Mononuclear cell (primary cell): ENCODE measurements at regions not wholly inside any gene's neighbourhood (a gene's known extent, or its start where the extent isn't known, plus 50 kb on each side); places are given as distances from the start of the nearest gene placed in this dataset.

ENCODE experiments used
- H3K27me3 ChIP-seq: 2 replicates; pipeline ENCODE4 v1.6.0; 2011; ENCODE audit warnings: low read length, control low read depth; ENCODE audit not compliant: insufficient read depth
- H3K4me1 ChIP-seq: 2 replicates; pipeline ENCODE4 v1.5.1; 2011; ENCODE audit warnings: mild to moderate bottlenecking, low read length, control low read depth; ENCODE audit not compliant: insufficient read depth
- H3K4me3 ChIP-seq: 2 replicates; pipeline ENCODE4 v1.5.1; 2011; ENCODE audit warnings: mild to moderate bottlenecking, low read length, moderate library complexity
- H3K9me3 ChIP-seq: 2 replicates; pipeline ENCODE4 v1.5.1; 2011; ENCODE audit warnings: low read depth, mild to moderate bottlenecking, control low read depth, low read length

DNA sequence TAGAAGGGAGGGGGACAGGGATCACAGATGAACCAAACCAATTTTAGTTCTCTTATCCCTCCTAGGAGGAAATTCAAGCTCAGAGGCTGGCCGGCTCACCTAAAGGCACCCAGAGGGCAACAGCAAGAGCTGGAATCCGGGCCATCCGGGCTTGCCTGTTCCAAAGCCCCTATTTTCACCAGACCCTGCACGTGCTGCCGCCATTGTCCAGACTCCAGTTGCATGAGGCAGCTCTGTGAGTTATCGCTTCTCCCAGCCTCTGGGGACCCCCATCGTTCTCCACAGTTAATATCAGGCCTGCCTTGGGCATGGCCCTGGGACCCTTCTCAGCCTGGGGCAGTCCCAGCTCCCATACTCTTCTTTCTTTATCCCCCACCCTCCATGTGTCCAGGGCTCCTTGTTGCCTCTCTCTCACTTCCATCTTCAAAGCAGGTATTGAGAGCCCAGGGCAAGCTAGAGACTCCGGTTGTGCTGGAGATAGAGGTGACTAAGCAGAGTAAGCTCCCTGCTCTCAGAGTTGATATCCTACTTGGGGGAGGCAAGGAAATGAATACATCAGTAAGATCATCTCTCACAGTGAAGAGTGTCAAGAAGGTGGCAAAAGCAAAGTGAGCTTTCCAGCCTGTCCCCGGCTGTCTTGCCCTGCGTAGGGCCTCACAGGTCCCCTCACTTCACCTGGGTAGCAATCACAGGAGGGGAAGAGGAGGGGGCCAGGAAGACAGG, 322.8 kb downstream of the UACA start:
- no peaks in the 10 kb centered on the region for H3K27me3 ChIP-seq
- H3K9me3 ChIP-seq: no peaks in the 10 kb centered on the region
- peaks cover 15% of the 10 kb centered on the region for H3K4me1 ChIP-seq
- no peak overlapping the region for H3K4me3 ChIP-seq

DNA sequence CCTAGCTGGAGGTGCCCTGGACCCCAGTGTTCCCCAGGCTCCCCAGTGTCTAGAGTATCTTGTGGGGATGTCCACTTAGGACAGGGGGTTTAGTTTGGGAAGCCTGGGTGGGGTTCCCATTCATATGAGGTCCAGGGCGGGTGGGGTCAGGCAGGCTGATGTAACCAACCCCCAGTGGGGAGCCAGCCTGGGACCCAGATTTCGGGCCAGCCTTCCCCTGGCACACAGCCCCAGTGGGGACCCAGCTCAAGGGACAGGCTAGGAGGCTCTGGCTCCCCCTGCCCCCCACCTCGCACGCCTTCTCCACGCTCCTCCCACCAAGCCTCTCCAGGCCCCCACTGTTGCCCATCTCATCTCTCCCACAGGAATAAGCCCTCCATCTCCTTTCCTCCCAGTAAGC, 323.5 kb downstream of the UACA start:
- Histone ChIP-seq H3K9me3 (no peaks in the 10 kb centered on the region), H3K4me1 (peaks cover 22% of the 10 kb centered on the region), H3K27me3 (no peaks in the 10 kb centered on the region), H3K4me3 (no peak overlapping the region)

DNA sequence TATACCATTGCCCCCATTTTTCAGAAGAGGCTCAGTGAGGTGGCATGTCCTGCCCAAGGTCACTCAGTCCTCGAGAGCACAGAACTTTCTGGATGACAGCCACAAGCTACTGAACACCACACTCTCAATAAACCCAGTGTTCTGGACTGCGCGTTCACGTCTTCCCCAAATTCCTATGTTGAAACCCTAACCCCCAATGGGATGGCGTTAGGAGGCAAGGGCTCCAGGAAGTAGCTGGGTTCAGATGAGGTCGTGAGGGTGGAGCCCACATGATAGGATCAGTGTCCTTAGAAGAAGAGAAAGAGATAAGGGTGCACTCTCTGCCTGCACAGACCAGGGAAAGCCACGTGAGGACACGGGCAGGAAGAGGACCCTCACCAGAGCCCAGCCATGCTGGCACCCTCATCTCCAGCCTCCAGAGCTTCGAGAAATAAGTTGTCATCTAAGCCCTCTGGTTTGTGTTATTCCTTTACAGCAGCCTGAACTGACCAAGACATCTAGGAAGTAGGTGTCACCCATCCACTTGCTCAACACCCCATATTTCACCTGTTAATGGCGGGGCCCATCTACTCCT, 324.0 kb downstream of the UACA start:
- Histone ChIP-seq H3K4me1 (peaks cover 25% of the 10 kb centered on the region), H3K4me3 (no peak overlapping the region), H3K9me3 (no peaks in the 10 kb centered on the region), H3K27me3 (no peaks in the 10 kb centered on the region)

- H3K4me1 ChIP-seq: peaks cover 25% of the 10 kb centered on the region
- H3K4me3 ChIP-seq: no peak overlapping the region
- no peaks in the 10 kb centered on the region for H3K27me3 ChIP-seq
- no peaks in the 10 kb centered on the region for H3K9me3 ChIP-seq
Measured at GRCh38 chr15:70438776-70439175, 324.6 kb downstream of the UACA start.

DNA sequence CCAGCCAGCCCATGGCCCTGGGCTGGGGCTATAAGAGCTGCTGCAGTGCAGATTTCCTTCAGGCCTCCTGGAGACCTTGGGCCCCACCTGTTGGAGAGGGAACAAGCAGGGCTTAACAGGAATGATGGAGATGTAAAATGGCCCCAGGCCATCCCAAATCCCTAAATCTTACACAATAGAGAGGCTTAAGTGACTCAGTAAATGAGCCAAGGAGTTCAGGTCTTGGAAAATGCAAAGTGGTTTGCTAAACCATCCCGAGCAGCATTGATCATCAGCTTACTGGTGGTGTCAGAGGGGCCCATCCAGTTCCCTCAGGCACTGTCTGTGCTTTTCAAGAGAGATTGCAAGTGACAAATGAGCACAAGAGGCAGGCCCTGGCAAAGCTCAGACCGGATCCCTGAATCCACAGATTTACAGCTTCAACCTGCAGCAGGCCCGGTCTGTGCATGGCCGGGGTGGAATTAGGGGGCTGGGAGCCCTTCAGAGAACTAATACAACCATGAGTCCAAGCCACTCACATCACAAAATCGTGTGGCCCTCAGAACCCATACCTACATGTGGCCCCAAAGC, 325.4 kb downstream of the UACA start:
- no peaks in the 10 kb centered on the region for H3K9me3 ChIP-seq
- peaks cover 25% of the 10 kb centered on the region for H3K4me1 ChIP-seq

GRCh38 chr15:70437089-70437488, 326.3 kb downstream of the UACA start:
- peaks cover 33% of the 10 kb centered on the region for H3K4me1 ChIP-seq
- H3K27me3 ChIP-seq: no peaks in the 10 kb centered on the region
- no peak overlapping the region for H3K4me3 ChIP-seq
- no peaks in the 10 kb centered on the region for H3K9me3 ChIP-seq

More for the DNA sequence above, 325.4 kb downstream of the UACA start:
- Histone ChIP-seq H3K4me3 (no peak overlapping the region), H3K27me3 (no peaks in the 10 kb centered on the region)

DNA sequence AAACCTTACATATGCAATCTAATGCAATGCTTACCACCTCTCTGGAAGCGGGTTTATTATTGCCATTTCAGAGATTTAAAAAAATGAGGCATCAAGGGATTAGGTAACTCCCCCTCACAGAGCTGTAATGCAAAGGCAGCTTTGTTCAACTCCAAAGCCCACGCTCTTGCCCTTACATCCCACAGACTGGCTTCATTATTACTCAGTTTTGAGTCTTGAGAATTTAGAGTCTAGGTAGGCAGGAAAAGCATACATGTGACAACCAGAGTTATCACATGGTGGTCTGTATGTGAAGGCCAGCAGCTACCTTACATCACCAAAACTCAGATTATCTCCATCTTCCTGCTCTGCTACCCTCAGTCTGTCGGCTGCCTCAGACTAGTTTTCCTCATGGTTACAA, 326.9 kb downstream of the UACA start:
- no peak overlapping the region for H3K4me3 ChIP-seq
- H3K27me3 ChIP-seq: no peaks in the 10 kb centered on the region
- no peaks in the 10 kb centered on the region for H3K9me3 ChIP-seq
- peaks cover 39% of the 10 kb centered on the region for H3K4me1 ChIP-seq

DNA sequence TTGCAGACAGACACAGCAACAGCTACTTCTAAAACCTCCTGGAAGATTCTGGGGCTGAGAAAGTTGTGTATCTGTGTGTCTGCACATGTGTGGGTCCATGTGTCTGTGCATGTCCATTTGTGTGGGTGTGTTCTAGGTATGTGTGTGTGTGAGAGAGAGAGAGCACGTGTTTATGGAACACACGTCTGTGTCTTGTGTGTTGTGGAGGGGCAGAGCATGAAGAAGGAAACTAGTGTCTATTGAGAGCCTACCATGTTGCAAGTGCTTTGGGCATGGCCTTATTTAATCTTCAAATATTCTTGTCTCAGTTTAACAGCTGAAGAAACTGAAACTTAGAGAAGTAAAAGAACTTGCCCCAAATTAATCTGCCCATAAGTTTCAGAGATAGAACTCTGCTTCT, 327.5 kb downstream of the UACA start:
- H3K4me3 ChIP-seq: no peak overlapping the region
- H3K27me3 ChIP-seq: no peaks in the 10 kb centered on the region
- H3K4me1 ChIP-seq: peaks cover 39% of the 10 kb centered on the region
- H3K9me3 ChIP-seq: no peaks in the 10 kb centered on the region

DNA sequence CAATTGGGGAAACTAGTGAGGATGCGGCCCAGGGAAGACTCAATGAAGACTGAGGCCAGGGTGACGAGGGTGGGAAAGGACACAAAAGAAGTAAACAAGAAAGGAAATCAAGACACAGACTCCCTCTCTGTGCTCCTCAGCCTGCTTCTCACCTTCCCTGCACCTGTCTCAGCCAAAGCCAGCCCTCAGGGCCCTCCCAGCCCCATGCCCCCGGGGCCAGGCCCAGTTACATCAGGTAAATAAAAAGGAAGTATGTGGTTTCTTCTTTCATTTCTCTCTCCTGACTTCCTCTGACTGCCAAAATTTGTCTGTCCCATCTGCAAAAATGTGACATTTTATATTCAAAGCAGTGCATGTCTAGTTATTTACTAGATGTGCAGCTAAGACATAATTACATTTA, 328.0 kb downstream of the UACA start:
- Histone ChIP-seq H3K4me1 (peaks cover 39% of the 10 kb centered on the region), H3K9me3 (no peaks in the 10 kb centered on the region), H3K27me3 (no peaks in the 10 kb centered on the region), H3K4me3 (no peak overlapping the region)

DNA sequence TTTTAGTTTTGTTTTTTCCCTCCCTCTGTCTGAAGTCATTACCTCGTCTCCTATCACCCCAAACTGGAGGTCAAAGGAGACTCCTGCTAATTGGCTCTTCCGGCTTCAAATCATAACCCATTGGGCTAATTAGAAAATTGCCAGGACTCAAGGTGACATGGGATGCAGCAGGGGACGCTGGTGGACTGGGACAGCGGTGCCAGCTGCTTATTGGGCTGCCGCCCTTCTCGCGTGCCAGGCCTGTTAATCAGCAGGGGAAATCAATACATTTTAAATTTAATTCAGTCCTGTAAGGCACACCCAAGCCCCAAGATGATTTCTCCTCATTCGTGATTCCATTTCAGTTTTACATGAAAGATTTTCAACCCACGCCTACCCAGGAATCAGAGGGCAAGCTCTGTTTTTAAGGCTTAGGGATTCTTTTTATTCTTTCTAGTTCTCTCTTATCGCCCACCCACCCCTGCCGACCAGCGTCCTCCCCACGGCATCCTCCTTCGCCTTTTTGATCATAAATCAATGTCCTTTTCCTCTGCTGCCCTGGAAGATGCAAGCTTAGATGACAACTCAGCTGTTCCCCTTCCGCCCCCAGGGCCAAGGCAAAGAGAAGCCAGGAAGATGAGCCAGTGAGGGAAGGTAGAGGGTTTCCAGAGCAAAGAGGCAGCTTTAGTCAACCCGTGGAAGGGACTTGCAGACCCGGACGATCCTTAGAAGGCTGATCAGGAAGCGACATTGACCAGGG, 329.6 kb downstream of the UACA start:
- peaks cover 39% of the 10 kb centered on the region for H3K4me1 ChIP-seq
- no peaks in the 10 kb centered on the region for H3K27me3 ChIP-seq
- H3K4me3 ChIP-seq: no peak overlapping the region
- H3K9me3 ChIP-seq: no peaks in the 10 kb centered on the region

DNA sequence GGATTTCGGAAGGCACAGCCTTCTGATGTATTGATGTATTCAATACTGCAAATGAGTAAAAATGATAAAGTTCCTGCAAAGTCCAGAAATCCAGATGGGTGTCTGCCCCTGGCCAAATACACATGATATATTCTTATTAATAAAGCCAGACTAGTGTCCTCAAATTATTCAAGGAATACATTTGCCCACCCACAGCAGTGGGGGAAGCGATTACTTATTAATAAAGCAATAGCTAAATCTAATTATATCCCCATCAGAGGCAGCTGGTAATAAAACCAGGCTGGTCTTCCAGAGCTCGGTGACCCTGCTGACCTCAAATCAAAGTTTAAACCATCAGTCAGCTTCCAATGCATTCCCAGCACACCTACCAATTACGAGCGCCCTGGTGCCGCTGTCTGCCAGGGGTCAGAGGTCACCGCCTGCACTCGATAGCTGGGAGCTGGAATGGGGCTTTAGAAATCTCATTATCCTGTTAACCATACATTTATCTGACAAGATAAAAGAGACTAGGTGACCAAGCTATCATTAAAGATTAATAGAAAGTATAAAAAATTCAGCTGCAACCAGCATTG, 330.3 kb downstream of the UACA start:
- no peaks in the 10 kb centered on the region for H3K9me3 ChIP-seq
- H3K27me3 ChIP-seq: no peaks in the 10 kb centered on the region
- peaks cover 39% of the 10 kb centered on the region for H3K4me1 ChIP-seq
- H3K4me3 ChIP-seq: no peak overlapping the region

DNA sequence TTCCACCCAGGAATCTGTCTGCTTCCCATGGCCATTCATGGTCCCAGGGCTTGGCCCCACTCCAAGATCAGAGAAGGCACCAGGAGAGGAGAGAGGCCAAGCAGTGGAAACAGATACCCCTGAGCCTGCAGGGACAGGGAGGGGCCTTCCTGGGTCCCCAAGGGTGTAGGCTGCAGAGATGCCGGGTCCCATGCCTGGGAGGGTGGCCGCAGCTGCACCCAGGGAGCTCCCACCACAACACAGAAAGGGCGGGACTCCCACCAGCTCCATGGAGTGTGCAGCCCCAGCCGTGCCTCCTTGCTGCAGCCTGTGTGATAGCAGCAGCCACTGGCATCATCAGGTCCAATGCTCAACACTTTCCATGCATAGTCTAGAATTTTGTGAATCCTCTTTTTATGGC, 331.5 kb downstream of the UACA start:
- no peaks in the 10 kb centered on the region for H3K9me3 ChIP-seq
- peaks cover 39% of the 10 kb centered on the region for H3K4me1 ChIP-seq
- H3K4me3 ChIP-seq: no peak overlapping the region
- no peaks in the 10 kb centered on the region for H3K27me3 ChIP-seq

GRCh38 chr15:70430069-70430468, 332.4 kb upstream of the TLE3 start:
- Histone ChIP-seq H3K4me1 (peaks cover 29% of the 10 kb centered on the region), H3K9me3 (no peaks in the 10 kb centered on the region)

DNA sequence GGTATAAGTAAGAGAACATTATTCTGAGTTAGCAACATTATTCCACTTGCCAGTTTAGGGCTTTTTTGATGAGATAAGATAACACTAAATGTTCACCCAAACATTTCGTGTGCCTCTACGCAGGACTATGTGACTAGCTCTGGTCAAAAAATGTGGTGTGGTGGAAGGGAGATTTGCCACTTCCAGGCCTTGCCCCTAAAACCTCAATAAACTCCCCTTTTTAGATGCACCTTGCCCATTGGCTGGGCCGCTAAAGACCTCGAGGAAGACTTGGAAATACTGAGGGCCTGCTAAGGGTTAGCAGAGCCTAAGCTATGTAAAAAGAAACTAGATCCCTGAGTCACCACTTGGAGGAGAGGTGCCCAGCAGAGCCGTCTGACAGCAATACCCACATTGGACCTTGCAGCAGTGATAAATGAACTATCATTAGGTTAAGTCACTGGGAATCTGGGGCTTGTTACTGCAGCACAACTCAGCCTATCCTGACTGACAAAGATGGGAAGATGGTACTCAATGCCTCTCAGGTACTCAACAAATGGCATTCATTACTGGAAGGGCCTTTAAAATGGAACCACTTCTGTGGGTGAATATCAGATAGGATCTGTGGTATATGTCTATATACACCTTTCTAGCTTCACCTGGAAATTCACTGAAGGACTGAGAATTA, 331.5 kb upstream of the TLE3 start:
- H3K27me3 ChIP-seq: no peaks in the 10 kb centered on the region
- peaks cover 30% of the 10 kb centered on the region for H3K4me1 ChIP-seq
- H3K4me3 ChIP-seq: no peak overlapping the region
- H3K9me3 ChIP-seq: no peaks in the 10 kb centered on the region

More at GRCh38 chr15:70430069-70430468, 332.4 kb upstream of the TLE3 start:
- Histone ChIP-seq H3K4me3 (no peak overlapping the region), H3K27me3 (no peaks in the 10 kb centered on the region)
